ENCODE measurements at regions not wholly inside any gene's neighbourhood (a gene's known extent, or its start where the extent isn't known, plus 50 kb on each side); places are given as distances from the start of the nearest gene placed in this dataset.
A peak's percentile ranks its signal among the peaks of the same experiment; 100 is the strongest.

- H2AFZ ChIP-seq (ENCODE audit: low read length), result no peak overlapping the region
- no peaks in the 10 kb centered on the region for H3K9me2 ChIP-seq (replicated peaks; ENCODE audit: low read depth, low read length)
- no peaks in the 10 kb centered on the region for H3K4me1 ChIP-seq (ENCODE audit: insufficient read depth, low read length, poor library complexity, severe bottlenecking)
- no peak overlapping the region for H3K4me3 ChIP-seq (ENCODE audit: low read length, poor library complexity, severe bottlenecking)
- no peaks in the 10 kb centered on the region for H3K27me3 ChIP-seq (ENCODE audit: insufficient read depth, low read length, poor library complexity, severe bottlenecking)
- H3K9ac ChIP-seq (ENCODE audit: low read depth, low read length, poor library complexity, severe bottlenecking), result no peak overlapping the region
- no peaks in the 10 kb centered on the region for H3F3A ChIP-seq (ENCODE audit: low read depth)
- TF ChIP-seq EZH2phosphoT487 (IDR thresholded peaks at IDR 0.05; ENCODE audit: borderline replicate concordance), result no peak
- TF ChIP-seq, protein P1, sequence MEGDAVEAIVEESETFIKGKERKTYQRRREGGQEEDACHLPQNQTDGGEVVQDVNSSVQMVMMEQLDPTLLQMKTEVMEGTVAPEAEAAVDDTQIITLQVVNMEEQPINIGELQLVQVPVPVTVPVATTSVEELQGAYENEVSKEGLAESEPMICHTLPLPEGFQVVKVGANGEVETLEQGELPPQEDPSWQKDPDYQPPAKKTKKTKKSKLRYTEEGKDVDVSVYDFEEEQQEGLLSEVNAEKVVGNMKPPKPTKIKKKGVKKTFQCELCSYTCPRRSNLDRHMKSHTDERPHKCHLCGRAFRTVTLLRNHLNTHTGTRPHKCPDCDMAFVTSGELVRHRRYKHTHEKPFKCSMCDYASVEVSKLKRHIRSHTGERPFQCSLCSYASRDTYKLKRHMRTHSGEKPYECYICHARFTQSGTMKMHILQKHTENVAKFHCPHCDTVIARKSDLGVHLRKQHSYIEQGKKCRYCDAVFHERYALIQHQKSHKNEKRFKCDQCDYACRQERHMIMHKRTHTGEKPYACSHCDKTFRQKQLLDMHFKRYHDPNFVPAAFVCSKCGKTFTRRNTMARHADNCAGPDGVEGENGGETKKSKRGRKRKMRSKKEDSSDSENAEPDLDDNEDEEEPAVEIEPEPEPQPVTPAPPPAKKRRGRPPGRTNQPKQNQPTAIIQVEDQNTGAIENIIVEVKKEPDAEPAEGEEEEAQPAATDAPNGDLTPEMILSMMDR (conservative IDR thresholded peaks at IDR 0.05; ENCODE audit: low read length), result no peak
- H3K36me3 ChIP-seq (ENCODE audit: insufficient read depth, low read length), result no peaks in the 10 kb centered on the region
- H3K9me3 ChIP-seq (ENCODE audit: insufficient read depth, low read depth, low read length), result no peaks in the 10 kb centered on the region
- H4K20me1 ChIP-seq (ENCODE audit: insufficient read depth, low read length, poor library complexity, severe bottlenecking), result no peaks in the 10 kb centered on the region
- no peak overlapping the region for H3K4me2 ChIP-seq (ENCODE audit: low read depth, low read length, poor library complexity, severe bottlenecking)
- H3K79me2 ChIP-seq (ENCODE audit: insufficient read depth, low read length), result no peaks in the 10 kb centered on the region
These were observed 88.5 kb upstream of the CXorf66 start for GRCh38 chrX:140053846-140054245.

- no peak overlapping the region for H2AFZ ChIP-seq (ENCODE audit: low read length)
- no peaks in the 10 kb centered on the region for H4K20me1 ChIP-seq (ENCODE audit: insufficient read depth, low read length, poor library complexity, severe bottlenecking)
- H3K4me1 ChIP-seq (ENCODE audit: insufficient read depth, low read length, poor library complexity, severe bottlenecking), result no peaks in the 10 kb centered on the region
- no peak overlapping the region for H3K4me3 ChIP-seq (ENCODE audit: low read length, poor library complexity, severe bottlenecking)
- H3K9ac ChIP-seq (ENCODE audit: low read depth, low read length, poor library complexity, severe bottlenecking), result no peak overlapping the region
- no peaks in the 10 kb centered on the region for H3K9me3 ChIP-seq (ENCODE audit: insufficient read depth, low read depth, low read length)
- no peak overlapping the region for H3K4me2 ChIP-seq (ENCODE audit: low read depth, low read length, poor library complexity, severe bottlenecking)
- no peaks in the 10 kb centered on the region for H3K36me3 ChIP-seq (ENCODE audit: insufficient read depth, low read length)
- H3K27me3 ChIP-seq (ENCODE audit: insufficient read depth, low read length, poor library complexity, severe bottlenecking), result no peaks in the 10 kb centered on the region
- H3K79me2 ChIP-seq (ENCODE audit: insufficient read depth, low read length), result no peaks in the 10 kb centered on the region
- no peaks in the 10 kb centered on the region for H3K9me2 ChIP-seq (replicated peaks; ENCODE audit: low read depth, low read length)
- TF ChIP-seq, protein P1 (conservative IDR thresholded peaks at IDR 0.05; ENCODE audit: low read length), result peak; percentile 25; the same call in 1 of the 2 replicates
- no peak for TF ChIP-seq EZH2phosphoT487 (IDR thresholded peaks at IDR 0.05; ENCODE audit: borderline replicate concordance)
- no peaks in the 10 kb centered on the region for H3F3A ChIP-seq (ENCODE audit: low read depth)
These were observed 85.6 kb upstream of the CXorf66 start for GRCh38 chrX:140050906-140051305.

DNA sequence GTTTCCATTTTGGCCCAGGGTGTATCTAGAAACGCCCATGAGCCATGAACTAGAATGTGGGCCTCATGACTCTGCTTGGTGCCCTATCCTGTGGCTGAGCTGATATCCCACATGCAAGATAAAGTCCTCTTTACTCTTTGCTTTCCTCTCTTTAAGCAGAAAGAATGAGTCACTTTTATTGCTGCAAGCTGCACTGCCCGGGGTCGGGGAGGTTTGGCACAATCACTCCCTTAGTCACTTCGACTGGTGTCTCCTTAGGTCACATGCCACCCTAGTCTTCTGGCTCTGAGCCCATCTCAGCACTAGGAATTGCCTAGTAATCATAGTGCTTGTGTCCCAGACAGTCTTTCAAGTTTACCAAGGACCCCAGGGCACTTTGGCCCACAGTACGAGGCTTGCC lies 75.1 kb upstream of the CXorf66 start:
- H3K27me3 ChIP-seq (ENCODE audit: insufficient read depth, low read length, poor library complexity, severe bottlenecking), result no peaks in the 10 kb centered on the region
- H3K9ac ChIP-seq (ENCODE audit: low read depth, low read length, poor library complexity, severe bottlenecking), result no peak overlapping the region
- H2AFZ ChIP-seq (ENCODE audit: low read length), result no peak overlapping the region
- no peak overlapping the region for H3K4me2 ChIP-seq (ENCODE audit: low read depth, low read length, poor library complexity, severe bottlenecking)
- H3K79me2 ChIP-seq (ENCODE audit: insufficient read depth, low read length), result no peaks in the 10 kb centered on the region
- H3F3A ChIP-seq (ENCODE audit: low read depth), result no peaks in the 10 kb centered on the region
- H3K4me3 ChIP-seq (ENCODE audit: low read length, poor library complexity, severe bottlenecking), result no peak overlapping the region
- H3K9me3 ChIP-seq (ENCODE audit: insufficient read depth, low read depth, low read length), result no peaks in the 10 kb centered on the region
- no peaks in the 10 kb centered on the region for H4K20me1 ChIP-seq (ENCODE audit: insufficient read depth, low read length, poor library complexity, severe bottlenecking)
- no peak for TF ChIP-seq EZH2phosphoT487 (IDR thresholded peaks at IDR 0.05; ENCODE audit: borderline replicate concordance)
- TF ChIP-seq, protein P1 (conservative IDR thresholded peaks at IDR 0.05; ENCODE audit: low read length), result no peak
- no peaks in the 10 kb centered on the region for H3K4me1 ChIP-seq (ENCODE audit: insufficient read depth, low read length, poor library complexity, severe bottlenecking)
- H3K36me3 ChIP-seq (ENCODE audit: insufficient read depth, low read length), result no peaks in the 10 kb centered on the region
- H3K9me2 ChIP-seq (replicated peaks; ENCODE audit: low read depth, low read length), result no peaks in the 10 kb centered on the region
